PC-9 (cell line): ENCODE measurements at regions not wholly inside any gene's neighbourhood (a gene's known extent, or its start where the extent isn't known, plus 50 kb on each side); places are given as distances from the start of the nearest gene placed in this dataset.

ENCODE experiments used
- BruUV-seq: library from RNA; stranded (reverse); fragments of 400-500 nt; replicated peaks from 2 replicates; lab custom pipeline; 2021; lab: Mats Ljungman, UMichigan
- CTCF ChIA-PET: fragments of 300-600 bp; sonication (Branson Sonifier 250); formaldehyde crosslinking; loops from one replicate; lab custom pipeline; 2022; ENCODE audit warnings: antibody characterized with exemption; lab: Charles Lee
- POLR2A ChIA-PET: fragments of 300-600 bp; sonication (Branson Sonifier 250); formaldehyde crosslinking; loops from one replicate; lab custom pipeline; 2022; ENCODE audit warnings: antibody characterized with exemption; ENCODE audit not compliant: unreplicated experiment; lab: Charles Lee
- DNase-seq, 2 experiments: peaks; one replicate each; pipeline versions ENCODE4 v3.0.0 to v3.0.0-alpha.2; 2015 to 2022; ENCODE audit warnings: mixed read lengths in 1 of 2
- H2AFZ ChIP-seq: fragments of 200-600 bp; sonication (generic); 2 replicates; pipeline ENCODE4 v1.8.1; 2017; ENCODE audit warnings: antibody characterized with exemption
- H3F3A ChIP-seq: fragments of 200-600 bp; sonication (generic); 2 replicates; pipeline ENCODE4 v1.8.1; 2017; ENCODE audit warnings: antibody characterized with exemption, mild to moderate bottlenecking, low read depth; ENCODE audit not compliant: insufficient read depth
- H3K27ac ChIP-seq: fragments of 200-600 bp; sonication (generic); 2 replicates; pipeline ENCODE4 v1.6.1; 2016; ENCODE audit warnings: mixed run types
- H3K27me3 ChIP-seq: fragments of 200-600 bp; sonication (generic); 2 replicates; pipeline ENCODE4 v1.6.1; 2016; ENCODE audit warnings: low read depth, mixed run types; ENCODE audit not compliant: insufficient read depth
- H3K36me3 ChIP-seq: fragments of 200-600 bp; sonication (generic); 2 replicates; pipeline ENCODE4 v1.6.1; 2016; ENCODE audit warnings: low read depth, mixed run types
- H3K4me1 ChIP-seq: fragments of 200-600 bp; sonication (generic); replicated peaks from 2 replicates; pipeline ENCODE4 v1.6.1; 2016; ENCODE audit warnings: mixed run types; ENCODE audit not compliant: insufficient read depth
- H3K4me2 ChIP-seq: fragments of 200-600 bp; sonication (generic); 2 replicates; pipeline ENCODE4 v1.6.1; 2017; ENCODE audit warnings: mixed run types
- H3K4me3 ChIP-seq: fragments of 200-600 bp; sonication (generic); 2 replicates; pipeline ENCODE4 v1.6.1; 2016; ENCODE audit warnings: mixed run types
- H3K79me2 ChIP-seq: fragments of 200-600 bp; sonication (generic); 2 replicates; pipeline ENCODE4 v1.6.1; 2017; ENCODE audit warnings: low read depth, mixed run types
- H3K9me2 ChIP-seq: fragments of 200-600 bp; sonication (generic); 2 replicates; pipeline ENCODE4 v1.8.1; 2017; ENCODE audit warnings: mild to moderate bottlenecking; ENCODE audit not compliant: insufficient read depth
- H3K9me3 ChIP-seq: fragments of 200-600 bp; sonication (generic); 2 replicates; pipeline ENCODE4 v1.8.1; 2016; ENCODE audit warnings: low read depth; ENCODE audit not compliant: insufficient read depth
- H4K20me1 ChIP-seq: fragments of 200-600 bp; sonication (generic); 2 replicates; pipeline ENCODE4 v1.8.1; 2017; ENCODE audit not compliant: insufficient read depth
- CTCF ChIP-seq: fragments of 200-600 bp; sonication (generic); conservative IDR thresholded peaks from 2 replicates; pipeline ENCODE4 v1.6.1; 2017; ENCODE audit warnings: mixed run types, antibody characterized with exemption, mild to moderate bottlenecking, moderate library complexity
- EZH2 ChIP-seq: fragments of 200-600 bp; sonication (generic); IDR thresholded peaks from 2 replicates; pipeline ENCODE4 v1.8.0; 2017; ENCODE audit warnings: antibody characterized with exemption, low read depth
- intact Hi-C: fragments of 100-400 bp; cut with micrococcal nuclease; formaldehyde crosslinking; loops from one replicate; pipeline ENCODE4 v1.10.0; 2022; ENCODE audit not compliant: unreplicated experiment

- BruUV-seq = no TSS peak
- H3K9me2 ChIP-seq = no peaks in the 10 kb centered on the region
- H3K9me3 ChIP-seq = no peaks in the 10 kb centered on the region
- DNase-seq = no peak
- H3K4me2 ChIP-seq = no peak overlapping the region
- no peaks in the 10 kb centered on the region for H3K36me3 ChIP-seq
- TF ChIP-seq CTCF (no peak), EZH2 (no peak)
- no peaks in the 10 kb centered on the region for H3F3A ChIP-seq
- no peak overlapping the region for H3K4me3 ChIP-seq
- intact Hi-C loops = no loop called here
- H3K79me2 ChIP-seq = no peaks in the 10 kb centered on the region
- POLR2A ChIA-PET = no interaction called here
- peaks cover 66% of the 10 kb centered on the region for H3K27me3 ChIP-seq
- no peaks in the 10 kb centered on the region for H4K20me1 ChIP-seq
- CTCF ChIA-PET = no interaction called here
- no peaks in the 10 kb centered on the region for H3K4me1 ChIP-seq
- no peak overlapping the region for H2AFZ ChIP-seq
- no peak overlapping the region for H3K27ac ChIP-seq
These were observed 71.1 kb downstream of the TMEM114 start for GRCh38 chr16:8519179-8519578.

GRCh38 chr16:8517280-8517679 is 73.0 kb downstream of the TMEM114 start:
- H3K4me1 ChIP-seq = no peaks in the 10 kb centered on the region
- no TSS peak for BruUV-seq
- intact Hi-C loops = no loop called here
- no peaks in the 10 kb centered on the region for H4K20me1 ChIP-seq
- no peak for DNase-seq
- no peaks in the 10 kb centered on the region for H3K9me2 ChIP-seq
- H3F3A ChIP-seq = no peaks in the 10 kb centered on the region
- no peak for TF ChIP-seq CTCF
- TF ChIP-seq EZH2 = no peak
- no peak overlapping the region for H3K4me3 ChIP-seq
- peaks cover 60% of the 10 kb centered on the region for H3K27me3 ChIP-seq
- no peaks in the 10 kb centered on the region for H3K79me2 ChIP-seq
- POLR2A ChIA-PET = no interaction called here
- no peaks in the 10 kb centered on the region for H3K36me3 ChIP-seq
- H3K9me3 ChIP-seq = no peaks in the 10 kb centered on the region
- CTCF ChIA-PET = no interaction called here
- H3K27ac ChIP-seq = no peak overlapping the region
- no peak overlapping the region for H3K4me2 ChIP-seq
- no peak overlapping the region for H2AFZ ChIP-seq

GRCh38 chr16:8516471-8516870 is 73.8 kb downstream of the TMEM114 start:
- no peak overlapping the region for H2AFZ ChIP-seq
- no TSS peak for BruUV-seq
- TF ChIP-seq CTCF = no peak
- no peak for TF ChIP-seq EZH2
- H3K4me2 ChIP-seq = no peak overlapping the region
- ChIA-PET CTCF (no interaction called here), POLR2A (no interaction called here)
- H3K79me2 ChIP-seq = no peaks in the 10 kb centered on the region
- intact Hi-C loops = no loop called here
- no peaks in the 10 kb centered on the region for H3F3A ChIP-seq
- H3K27ac ChIP-seq = no peak overlapping the region
- DNase-seq = no peak
- H3K9me2 ChIP-seq = no peaks in the 10 kb centered on the region
- no peaks in the 10 kb centered on the region for H4K20me1 ChIP-seq
- no peaks in the 10 kb centered on the region for H3K36me3 ChIP-seq
- H3K4me3 ChIP-seq = no peak overlapping the region
- H3K4me1 ChIP-seq = no peaks in the 10 kb centered on the region
- no peaks in the 10 kb centered on the region for H3K9me3 ChIP-seq
- peaks cover 58% of the 10 kb centered on the region for H3K27me3 ChIP-seq
